Activated naive CD4-positive, alpha-beta T cell treated with Interleukin-2 at 50 U/mL for 16 hours (primary cell): ENCODE measurements at regions not wholly inside any gene's neighbourhood (a gene's known extent, or its start where the extent isn't known, plus 50 kb on each side); places are given as distances from the start of the nearest gene placed in this dataset.
"Not testable (repeated sequence)": the region's sequence is repeated elsewhere in the genome, so short reads cannot be mapped to it uniquely, and the experiment has no call there.

Experiments
- DNase-seq: peaks from one replicate; pipeline ENCODE4 v3.0.0-alpha.2; 2020

- no peak for DNase-seq
Measured at GRCh38 chr14:85336817-85337216, 193.1 kb upstream of the FLRT2 start.

- DNase-seq, result no peak
Measured at GRCh38 chr14:85338895-85339294, 191.0 kb upstream of the FLRT2 start.

GRCh38 chr14:85342858-85343607 lies 186.9 kb upstream of the FLRT2 start:
- DNase-seq, result no peak

- no peak for DNase-seq
Measured at GRCh38 chr14:85344171-85344570, 185.8 kb upstream of the FLRT2 start.

- no peak for DNase-seq
Measured at GRCh38 chr14:85344847-85345570, 184.9 kb upstream of the FLRT2 start.

- DNase-seq, result no peak
Measured at GRCh38 chr14:85350667-85351066, 179.3 kb upstream of the FLRT2 start.

GRCh38 chr14:85352588-85352987 lies 177.4 kb upstream of the FLRT2 start:
- not testable (repeated sequence) for DNase-seq

- no peak for DNase-seq
Measured at GRCh38 chr14:85357120-85357519, 172.8 kb upstream of the FLRT2 start.

GRCh38 chr14:85358136-85358785 lies 171.7 kb upstream of the FLRT2 start:
- no peak for DNase-seq

- DNase-seq, result no peak
Measured at GRCh38 chr14:85359505-85359904, 170.4 kb upstream of the FLRT2 start.

- DNase-seq, result no peak
Measured at GRCh38 chr14:85363358-85363757, 166.6 kb upstream of the FLRT2 start.

- no peak for DNase-seq
Measured at GRCh38 chr14:85366226-85366625, 163.7 kb upstream of the FLRT2 start.

- no peak for DNase-seq
Measured at GRCh38 chr14:85380881-85381280, 149.1 kb upstream of the FLRT2 start.

GRCh38 chr14:85382341-85382740 lies 147.6 kb upstream of the FLRT2 start:
- no peak for DNase-seq

GRCh38 chr14:85387181-85387580 lies 142.8 kb upstream of the FLRT2 start:
- no peak for DNase-seq

- DNase-seq, result no peak
Measured at GRCh38 chr14:85390236-85390635, 139.7 kb upstream of the FLRT2 start.

GRCh38 chr14:85391455-85391854 lies 138.5 kb upstream of the FLRT2 start:
- no peak for DNase-seq

- DNase-seq, result no peak
Measured at GRCh38 chr14:85391892-85392291, 138.1 kb upstream of the FLRT2 start.

GRCh38 chr14:85399186-85399585 lies 130.8 kb upstream of the FLRT2 start:
- no peak for DNase-seq

GRCh38 chr14:85400678-85401077 lies 129.3 kb upstream of the FLRT2 start:
- no peak for DNase-seq

GRCh38 chr14:85401384-85401783 lies 128.6 kb upstream of the FLRT2 start:
- no peak for DNase-seq

- DNase-seq, result no peak
Measured at GRCh38 chr14:85402569-85403162, 127.3 kb upstream of the FLRT2 start.

- DNase-seq, result no peak
Measured at GRCh38 chr14:85409481-85410210, 120.3 kb upstream of the FLRT2 start.
